ENCODE measurements at regions not wholly inside any gene's neighbourhood (a gene's known extent, or its start where the extent isn't known, plus 50 kb on each side); places are given as distances from the start of the nearest gene placed in this dataset.

GRCh38 chr4:185965426-185966384 lies 103.3 kb upstream of the TLR3 start:
- POLR2A ChIA-PET = no interaction called here

DNA sequence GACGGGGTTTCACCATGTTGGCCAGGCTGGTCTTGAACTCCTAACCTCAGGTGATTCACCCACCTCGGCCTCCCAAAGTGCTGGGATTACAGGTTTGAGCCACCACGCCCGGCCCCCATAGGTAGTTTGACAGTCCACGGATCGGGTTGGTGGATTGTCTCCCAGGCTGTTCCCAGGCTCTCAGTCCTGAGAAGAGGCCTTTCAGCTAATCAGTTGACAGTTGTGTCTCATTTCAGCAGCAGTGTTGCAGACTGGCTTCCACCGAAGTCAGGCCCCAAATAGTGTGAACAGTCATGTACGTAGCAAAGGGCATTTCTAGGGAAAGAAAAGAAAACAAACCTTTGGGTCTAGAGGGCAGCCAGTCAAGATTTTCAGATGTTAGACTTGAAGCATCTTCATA lies 102.4 kb upstream of the TLR3 start:
- TF ChIP-seq RBAK (tag by site-specific recombination; IDR thresholded peaks at IDR 0.05) (no peak), MZF1 (tag by site-specific recombination; IDR thresholded peaks at IDR 0.05; ENCODE audit: borderline replicate concordance) (no peak), ZBTB20 (tag by site-specific recombination; IDR thresholded peaks at IDR 0.05) (no peak), ZNF19 (tag by site-specific recombination; IDR thresholded peaks at IDR 0.05; ENCODE audit: low read depth) (no peak), ZNF433 (tag by site-specific recombination; IDR thresholded peaks at IDR 0.05; ENCODE audit: low read depth) (no peak), ZNF48 (tag by site-specific recombination; IDR thresholded peaks at IDR 0.05) (no peak), FEZF1 (tag by site-specific recombination; IDR thresholded peaks at IDR 0.05) (no peak), ZNF24 (tag by site-specific recombination; IDR thresholded peaks at IDR 0.05) (no peak), ZNF132 (tag by site-specific recombination; IDR thresholded peaks at IDR 0.05; ENCODE audit: borderline replicate concordance) (no peak), ZNF2 (tag by site-specific recombination; IDR thresholded peaks at IDR 0.05) (no peak), IKZF3 (tag by site-specific recombination; IDR thresholded peaks at IDR 0.05) (no peak)
- Histone ChIP-seq H3K4me1 (ENCODE audit: control insufficient read depth, insufficient read depth, low read length) (no peaks in the 10 kb centered on the region), H3K4me3 (ENCODE audit: low read depth, low read length) (no peak overlapping the region), H3K27ac (ENCODE audit: extremely low read depth, low read depth, low read length) (no peak overlapping the region), H3K9me3 (ENCODE audit: control insufficient read depth, insufficient read depth, low read depth, low read length) (no peaks in the 10 kb centered on the region), H3K36me3 (ENCODE audit: control insufficient read depth in 2 of 2, insufficient read depth in 1 of 2, low read length in 2 of 2) (no peaks in the 10 kb centered on the region)
- CTCF ChIA-PET = no interaction called here
- POLR2A ChIA-PET = no interaction called here

More at GRCh38 chr4:185965426-185966384, 103.3 kb upstream of the TLR3 start:
- H3K9me3 ChIP-seq (ENCODE audit: control insufficient read depth, insufficient read depth, low read depth, low read length) = no peaks in the 10 kb centered on the region
- no peak overlapping the region for H3K4me3 ChIP-seq (ENCODE audit: low read depth, low read length)
- no peak overlapping the region for H3K27ac ChIP-seq (ENCODE audit: extremely low read depth, low read depth, low read length)
- CTCF ChIA-PET = no interaction called here
- no peaks in the 10 kb centered on the region for H3K4me1 ChIP-seq (ENCODE audit: control insufficient read depth, insufficient read depth, low read length)
- no peak for TF ChIP-seq ZNF677 (tag by site-specific recombination; IDR thresholded peaks at IDR 0.05)
- H3K36me3 ChIP-seq (ENCODE audit: control insufficient read depth in 2 of 2, insufficient read depth in 1 of 2, low read length in 2 of 2) = no peaks in the 10 kb centered on the region

GRCh38 chr4:185966997-185967775 lies 101.8 kb upstream of the TLR3 start:
- ChIA-PET POLR2A (no interaction called here), CTCF (interaction anchor here (0.6 kb wide), 2 partner anchors 106 to 131 kb away, joined by 3 to 4 read pairs; no protein-coding TSS in a partner anchor)
- TF ChIP-seq ZNF785 (tag by site-specific recombination; IDR thresholded peaks at IDR 0.05) (no peak), PRDM6 (tag by site-specific recombination; IDR thresholded peaks at IDR 0.05) (peak; percentile 35; the same call in 1 of the 2 replicates), ZNF529 (tag by site-specific recombination; IDR thresholded peaks at IDR 0.05; ENCODE audit: insufficient replicate concordance) (no peak)
- Histone ChIP-seq H3K36me3 (ENCODE audit: control insufficient read depth in 2 of 2, insufficient read depth in 1 of 2, low read length in 2 of 2) (no peaks in the 10 kb centered on the region), H3K4me1 (ENCODE audit: control insufficient read depth, insufficient read depth, low read length) (no peaks in the 10 kb centered on the region), H3K27ac (ENCODE audit: extremely low read depth, low read depth, low read length) (no peak overlapping the region), H3K4me3 (ENCODE audit: low read depth, low read length) (no peak overlapping the region), H3K9me3 (ENCODE audit: control insufficient read depth, insufficient read depth, low read depth, low read length) (no peaks in the 10 kb centered on the region)

- Histone ChIP-seq H3K4me1 (ENCODE audit: control insufficient read depth, insufficient read depth, low read length) (no peaks in the 10 kb centered on the region), H3K4me3 (ENCODE audit: low read depth, low read length) (no peak overlapping the region), H3K9me3 (ENCODE audit: control insufficient read depth, insufficient read depth, low read depth, low read length) (no peaks in the 10 kb centered on the region), H3K27ac (ENCODE audit: extremely low read depth, low read depth, low read length) (no peak overlapping the region), H3K36me3 (ENCODE audit: control insufficient read depth in 2 of 2, insufficient read depth in 1 of 2, low read length in 2 of 2) (no peaks in the 10 kb centered on the region)
- POLR2A ChIA-PET = no interaction called here
- TF ChIP-seq ZNF221 (tag by site-specific recombination; IDR thresholded peaks at IDR 0.05; ENCODE audit: borderline replicate concordance) (no peak), ZNF621 (tag by site-specific recombination; IDR thresholded peaks at IDR 0.05) (no peak), ZNF202 (tag by site-specific recombination; IDR thresholded peaks at IDR 0.05; ENCODE audit: borderline replicate concordance) (no peak), KLF7 (tag by site-specific recombination; IDR thresholded peaks at IDR 0.05; ENCODE audit: borderline replicate concordance) (no peak), ZBTB20 (tag by site-specific recombination; IDR thresholded peaks at IDR 0.05) (no peak), ZFHX2 (tag by site-specific recombination; conservative IDR thresholded peaks at IDR 0.05) (no peak), ZNF521 (tag by site-specific recombination; IDR thresholded peaks at IDR 0.05) (no peak)
- CTCF ChIA-PET = no interaction called here
These were observed 99.3 kb upstream of the TLR3 start for GRCh38 chr4:185969657-185970056.
